Activated T-helper 1 cell treated with anti-CD3 and anti-CD28 coated beads, Interleukin-2, amount 50 U/mL, for 16 hours (primary cell): ENCODE measurements at regions not wholly inside any gene's neighbourhood (a gene's known extent, or its start where the extent isn't known, plus 50 kb on each side); places are given as distances from the start of the nearest gene placed in this dataset.
"Not testable (repeated sequence)": the region's sequence is repeated elsewhere in the genome, so short reads cannot be mapped to it uniquely, and the experiment has no call there.

Experiments
- DNase-seq, 2 donors: peaks; one replicate each; pipeline ENCODE4 v3.0.0-alpha.2; 2020; ENCODE audit warnings: low read depth in 1 of 2, low spot score in 1 of 2

DNA sequence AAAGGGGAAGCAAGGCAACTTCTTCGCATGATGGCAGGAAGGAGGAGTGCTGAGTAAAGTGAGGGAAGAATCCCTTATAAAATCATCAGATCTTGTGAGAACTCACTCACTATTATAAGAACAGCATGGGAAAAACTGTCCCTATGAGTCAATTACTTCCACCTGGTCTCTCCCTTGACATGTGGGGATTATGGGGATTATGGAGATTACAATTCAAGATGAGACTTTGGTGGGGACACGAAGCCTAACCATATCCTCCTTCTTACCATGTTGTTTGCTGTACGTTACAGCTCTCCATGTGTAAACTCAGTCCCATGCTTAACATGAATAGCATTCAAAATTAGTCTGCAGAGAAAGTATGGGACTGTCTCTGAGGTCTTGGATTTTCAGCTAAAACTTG, 1096.8 kb upstream of the ACVR2A start:
- DNase-seq: no peak

DNA sequence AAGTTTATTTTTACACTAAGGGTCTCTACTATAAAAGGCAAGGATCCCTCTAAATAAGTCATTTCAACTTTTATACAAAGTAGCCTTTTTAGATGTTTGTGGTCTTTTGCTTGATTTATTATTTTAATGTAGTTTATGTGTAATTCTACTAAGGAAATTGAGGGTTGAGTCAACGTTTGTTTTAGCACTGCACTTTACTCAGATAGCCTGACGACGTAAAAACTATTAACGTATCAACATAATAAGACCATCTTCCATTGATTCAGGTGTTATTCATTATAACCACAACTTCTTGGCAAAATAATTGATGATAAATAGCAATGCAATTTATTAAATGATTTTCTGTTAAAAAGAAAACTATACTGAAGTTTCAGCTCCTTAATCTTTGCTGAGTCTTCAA, 1103.6 kb upstream of the ACVR2A start:
- DNase-seq: no peak

DNA sequence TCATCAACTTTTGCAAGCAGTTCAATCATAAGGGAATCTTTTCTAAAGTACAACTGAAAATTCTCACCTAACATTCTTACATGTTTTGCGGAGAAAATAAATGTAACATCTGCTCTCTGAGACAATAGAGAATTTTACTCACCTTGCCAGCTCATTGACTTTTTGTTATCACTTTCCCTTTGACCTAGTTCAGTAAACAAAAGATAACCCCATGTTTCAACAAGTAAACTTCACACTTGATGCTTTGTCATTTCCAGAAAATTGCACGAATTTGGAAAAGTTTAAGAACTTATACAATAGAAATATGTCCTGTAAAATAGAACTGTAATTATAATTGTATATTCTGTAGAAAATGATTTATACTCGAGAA, 1110.0 kb upstream of the ACVR2A start:
- no peak for DNase-seq

DNA sequence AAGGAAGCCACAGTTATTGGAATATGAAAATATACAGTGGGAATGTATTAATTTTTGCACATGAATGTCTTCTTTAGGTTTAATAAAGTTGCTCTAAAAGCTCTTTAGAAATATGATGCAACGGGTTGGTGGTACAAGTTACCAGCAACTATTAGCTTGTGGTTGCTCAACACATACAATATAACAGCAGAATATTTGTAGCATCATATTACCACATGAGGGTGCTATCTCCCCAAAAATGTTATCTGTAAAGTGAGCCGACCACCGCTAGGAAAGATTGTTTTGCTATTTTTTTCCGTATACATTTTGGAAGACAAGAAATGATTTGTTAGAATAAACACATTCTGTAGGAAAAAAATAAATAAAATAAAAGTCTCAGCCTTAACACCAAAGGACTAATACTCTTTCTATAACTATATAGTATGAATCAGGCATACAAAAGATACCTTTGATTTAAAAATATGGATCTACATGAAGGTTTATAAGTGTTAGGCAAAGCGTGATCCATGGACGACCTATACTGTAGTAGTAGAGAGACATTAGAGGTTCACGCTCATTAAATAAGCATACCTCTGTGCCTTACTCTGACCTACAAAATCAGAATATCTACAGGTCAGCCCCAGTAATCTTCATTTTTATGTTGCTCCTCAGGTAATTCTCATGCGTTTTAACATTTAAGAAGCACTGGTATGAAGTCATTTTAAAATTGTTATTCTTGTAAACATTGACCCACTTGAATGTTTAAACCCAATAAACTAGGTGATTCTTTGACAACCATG, 1110.6 kb upstream of the ACVR2A start:
- DNase-seq: no peak

DNA sequence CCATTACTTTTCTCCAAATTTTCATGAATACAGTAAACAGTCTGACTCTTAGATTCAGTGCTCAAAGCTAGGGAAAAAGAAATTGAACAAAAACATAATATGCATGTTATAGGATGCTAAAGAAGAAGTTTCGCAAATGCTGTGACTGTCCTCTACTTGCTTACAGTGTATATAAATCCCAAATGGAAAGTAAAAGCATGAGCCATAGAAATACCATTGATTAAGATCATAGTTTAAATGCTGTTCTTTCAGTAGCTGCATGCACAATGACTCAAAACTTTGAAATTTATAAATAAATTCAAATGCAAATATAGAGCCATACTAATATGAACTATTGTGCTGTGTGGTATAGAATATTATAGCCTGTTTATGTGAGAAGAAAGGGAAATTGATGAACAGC, 1113.9 kb upstream of the ACVR2A start:
- DNase-seq: no peak

DNA sequence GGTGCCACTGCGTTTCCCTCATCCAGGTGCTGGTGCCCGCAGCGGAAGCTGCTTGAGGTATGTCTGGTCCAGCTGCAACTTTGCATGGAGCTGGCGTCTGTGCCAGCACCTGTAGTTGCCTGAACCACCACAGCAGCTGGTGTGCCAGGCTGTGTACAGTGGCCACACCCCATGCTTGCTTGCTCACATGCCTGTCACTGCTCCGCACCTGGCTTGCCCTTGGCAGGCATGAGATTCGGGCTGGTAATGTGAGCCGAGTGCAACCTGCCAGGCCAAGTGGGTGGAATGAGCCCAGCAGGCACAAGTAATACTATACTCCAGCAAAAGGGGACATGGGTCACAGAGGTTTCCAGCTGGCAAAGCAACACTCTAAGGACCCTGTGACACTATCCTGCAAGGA, 1123.3 kb upstream of the ACVR2A start:
- DNase-seq: no peak

DNA sequence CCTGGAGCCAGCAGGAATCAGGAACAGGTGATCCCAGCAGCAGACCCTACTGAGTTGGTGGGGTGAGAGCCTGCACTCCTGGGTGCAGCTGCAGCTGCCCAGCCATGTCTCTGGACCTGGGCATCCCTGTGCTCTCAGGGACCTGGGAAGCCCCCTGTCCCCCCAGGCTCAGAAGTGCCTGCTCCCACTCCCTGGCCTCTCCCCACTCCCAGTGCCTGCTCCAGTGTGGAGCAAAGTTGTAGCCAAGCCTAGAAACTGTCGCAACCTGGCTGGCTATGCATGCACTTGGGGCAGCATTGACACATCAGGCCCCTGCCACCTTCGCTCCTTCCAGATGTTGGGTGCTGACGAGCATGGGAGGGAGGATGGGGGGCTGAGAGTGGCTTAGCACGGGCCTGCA, 1124.7 kb upstream of the ACVR2A start:
- DNase-seq: no peak

DNA sequence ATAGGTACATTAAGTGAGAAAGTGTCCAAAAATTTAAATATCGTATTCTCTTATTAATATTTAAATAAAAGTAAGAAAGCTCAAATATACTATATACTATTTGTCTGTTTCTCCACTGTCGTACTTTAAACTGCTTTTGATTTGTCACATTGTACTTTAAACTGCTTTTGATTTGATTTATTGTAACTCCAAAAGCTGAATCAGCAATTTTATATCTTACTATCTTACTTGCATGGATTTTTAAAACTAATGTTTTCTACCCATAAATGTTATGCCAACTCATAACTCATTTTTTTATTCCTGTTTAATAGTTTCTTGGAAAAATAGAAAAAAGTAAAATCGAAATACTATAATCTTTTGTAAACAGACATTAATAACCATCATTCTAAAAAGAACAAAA, 1128.2 kb upstream of the ACVR2A start:
- DNase-seq: no peak

DNA sequence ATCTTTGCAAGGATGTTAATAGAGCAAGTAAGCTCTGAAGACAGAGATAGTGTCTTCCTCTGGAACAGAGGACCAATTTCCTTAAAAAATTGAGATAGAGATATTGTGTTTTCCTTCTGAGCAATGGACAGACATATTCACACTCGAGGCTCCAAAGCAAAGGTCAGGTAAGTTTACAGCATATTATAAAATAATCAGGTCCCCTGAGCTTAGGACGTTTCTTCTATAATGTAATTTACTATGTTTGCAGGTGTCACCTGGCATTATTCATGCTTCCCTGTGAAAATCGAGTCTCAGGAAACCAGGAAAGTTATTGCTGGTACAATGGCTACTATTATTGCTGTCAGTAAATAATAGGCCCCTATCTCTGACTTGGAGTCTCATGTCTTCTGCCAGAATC, 1135.8 kb upstream of the ACVR2A start:
- no peak for DNase-seq

DNA sequence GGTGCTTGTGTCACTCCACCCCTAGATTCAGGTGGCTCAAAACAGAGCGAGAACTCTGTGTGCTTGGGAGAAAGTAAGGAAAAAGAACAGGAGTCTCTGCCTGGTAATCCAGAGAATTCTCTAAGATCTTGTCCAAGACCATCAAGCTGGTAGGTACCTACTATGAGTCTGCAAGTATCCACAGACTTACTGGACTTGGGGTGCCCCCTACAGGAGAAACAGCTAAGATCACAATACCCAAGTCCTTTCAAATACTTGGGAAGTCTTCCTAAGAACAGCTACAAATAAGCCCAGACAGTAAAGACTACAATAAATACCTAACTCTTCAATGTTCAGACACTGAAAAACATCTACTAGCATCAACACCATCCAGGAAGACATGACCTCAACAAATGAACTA, 1143.6 kb upstream of the ACVR2A start:
- DNase-seq: no peak

DNA sequence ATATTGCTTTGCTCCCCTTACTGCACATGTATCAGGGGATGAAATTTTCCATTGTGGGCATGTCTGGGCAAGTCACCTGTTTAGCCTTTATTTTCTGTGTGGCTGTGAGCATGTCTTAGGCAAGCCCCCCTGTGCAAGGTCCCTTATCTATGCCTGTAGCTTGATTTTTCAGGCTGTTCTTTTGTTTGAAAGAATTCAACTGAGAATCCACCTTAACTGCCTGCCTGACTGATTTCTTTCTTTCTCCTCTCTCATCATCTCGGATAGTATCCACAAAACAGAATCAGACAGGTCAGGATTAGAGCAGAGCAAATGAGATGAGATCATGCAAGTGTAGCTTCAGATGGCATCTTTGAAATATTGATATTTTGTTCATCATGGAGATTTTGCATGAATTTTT, 1147.5 kb upstream of the ACVR2A start:
- no peak for DNase-seq

DNA sequence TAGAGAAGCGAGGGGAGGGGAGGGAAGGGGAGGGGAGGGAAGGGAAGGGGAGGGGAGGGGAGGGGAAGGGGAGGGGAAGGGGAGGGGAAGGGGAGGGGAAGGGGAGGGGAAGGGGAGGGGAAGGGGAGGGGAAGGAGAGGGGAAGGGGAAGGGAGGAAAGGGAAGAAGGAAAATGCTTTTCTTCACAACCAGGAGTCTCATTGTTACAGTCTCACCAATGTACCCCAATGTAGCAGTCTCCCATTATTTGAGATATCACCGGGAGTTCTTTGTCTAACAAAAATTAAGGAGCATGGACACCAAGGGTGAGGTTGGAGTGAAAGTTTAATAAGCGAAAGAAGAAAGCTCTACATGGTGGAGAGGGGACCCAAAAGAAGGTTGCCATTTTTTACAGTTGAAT, 1148.0 kb upstream of the ACVR2A start:
- not testable (repeated sequence) for DNase-seq

DNA sequence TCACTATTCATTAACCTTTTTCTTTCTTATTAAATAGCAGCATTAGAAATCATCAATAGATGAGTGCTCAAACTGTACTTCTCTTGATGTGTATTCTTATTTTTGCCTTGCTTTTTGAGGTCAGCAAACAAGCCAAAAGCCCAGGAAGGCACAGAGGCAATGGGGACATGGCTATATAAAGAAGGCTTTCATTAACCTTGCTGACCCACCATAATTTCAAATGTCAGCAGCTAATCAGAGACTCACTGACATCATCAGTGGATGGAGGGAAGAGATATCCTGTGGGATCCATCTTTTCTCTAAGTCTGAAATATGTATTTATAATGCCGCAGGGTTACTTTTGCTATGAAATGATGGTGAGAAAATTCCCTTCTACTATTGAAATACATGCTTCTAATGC, 1162.8 kb upstream of the ACVR2A start:
- no peak for DNase-seq

DNA sequence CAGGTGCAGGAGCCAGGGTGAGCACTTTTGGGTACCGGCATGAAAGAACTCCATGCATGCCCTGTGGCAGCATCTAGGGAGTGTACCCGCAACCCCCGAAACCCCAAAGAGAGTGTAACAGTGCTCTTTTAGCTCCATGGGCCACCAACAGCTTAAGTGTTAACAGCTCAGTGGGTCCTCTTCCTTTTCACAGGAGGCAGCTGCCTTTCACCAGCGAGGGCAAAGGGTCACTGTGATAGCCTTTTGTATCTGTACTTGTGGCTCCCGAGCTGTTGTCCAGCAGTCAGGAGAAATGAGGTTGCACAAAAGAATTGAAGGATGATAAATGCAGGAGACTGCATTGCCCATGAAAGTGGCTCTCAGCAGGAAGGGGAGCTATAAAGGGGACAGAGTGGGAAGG, 1166.3 kb upstream of the ACVR2A start:
- no peak for DNase-seq

DNA sequence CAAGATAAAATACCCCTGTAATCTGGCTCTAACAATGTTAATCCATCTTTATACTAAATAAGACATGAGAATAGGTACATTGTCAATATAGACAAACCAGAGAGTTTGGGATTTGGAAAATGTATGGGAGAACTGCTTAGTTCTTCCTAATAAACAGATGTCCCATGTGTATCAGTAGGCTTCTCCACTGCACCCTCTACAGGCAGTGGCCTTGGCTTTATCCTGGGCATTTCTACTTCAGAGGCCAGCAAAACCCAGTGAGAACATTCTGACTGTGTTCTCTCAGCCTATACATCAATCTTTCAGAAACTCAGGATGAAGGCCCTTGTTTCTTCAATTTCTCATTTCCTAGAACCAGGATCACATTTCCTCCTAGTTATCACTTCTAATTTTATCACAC, 1167.5 kb upstream of the ACVR2A start:
- no peak for DNase-seq

DNA sequence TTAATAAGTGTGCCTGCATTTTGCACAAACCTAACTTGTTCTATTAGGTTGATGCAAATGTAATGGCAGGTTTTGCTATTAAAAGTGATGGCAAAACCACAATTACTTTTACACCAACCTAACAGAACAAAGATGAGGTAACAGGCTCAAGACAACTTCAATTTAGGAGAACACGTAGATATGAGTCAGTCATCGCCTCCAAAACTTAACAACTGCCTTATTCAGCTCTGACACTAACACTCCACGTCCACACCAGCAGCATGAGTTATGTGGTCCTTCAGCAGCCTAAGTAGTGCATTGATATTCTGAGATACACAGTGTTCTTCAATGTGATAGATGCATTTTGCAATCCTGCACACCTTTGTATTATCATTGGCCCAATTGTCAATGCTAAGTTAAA, 1175.1 kb upstream of the ACVR2A start:
- DNase-seq: no peak

DNA sequence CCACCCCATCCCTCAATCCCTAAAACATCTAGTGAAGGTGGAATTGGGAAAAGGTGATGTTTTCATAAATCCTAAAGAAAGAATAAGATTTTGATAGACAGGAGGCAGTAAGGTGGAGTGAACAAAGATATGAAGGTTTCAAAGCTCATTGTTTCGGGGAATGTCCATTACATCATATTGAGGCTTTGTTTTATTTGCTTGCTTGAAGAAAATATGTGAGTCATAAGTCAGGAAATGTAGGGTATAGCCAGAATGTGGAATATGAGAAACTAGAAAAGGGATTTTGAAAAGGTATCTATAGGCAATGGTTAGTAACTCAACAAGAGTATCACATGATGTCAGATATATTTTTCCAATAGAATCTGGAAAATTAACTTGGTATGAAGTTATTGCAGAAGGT, 1178.5 kb upstream of the ACVR2A start:
- DNase-seq: no peak

DNA sequence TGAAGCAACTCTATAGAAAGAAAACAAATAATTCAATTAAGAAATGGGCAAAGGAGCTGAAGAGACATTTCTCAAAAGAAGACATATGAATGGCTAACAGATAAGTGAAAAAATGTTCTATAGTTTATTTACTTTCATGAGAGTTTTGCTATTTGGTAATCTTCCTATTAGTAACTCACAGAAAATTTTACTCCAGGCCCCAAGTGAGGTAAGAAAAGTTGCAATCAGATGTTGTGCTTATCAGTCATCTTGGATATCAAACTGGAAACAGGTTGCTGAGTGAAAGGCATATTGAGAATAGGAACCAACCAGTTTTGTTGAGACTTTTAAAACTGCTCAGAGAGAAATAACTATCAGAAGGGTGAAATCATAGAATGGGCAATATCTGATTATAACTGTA, 1179.0 kb upstream of the ACVR2A start:
- DNase-seq: no peak

DNA sequence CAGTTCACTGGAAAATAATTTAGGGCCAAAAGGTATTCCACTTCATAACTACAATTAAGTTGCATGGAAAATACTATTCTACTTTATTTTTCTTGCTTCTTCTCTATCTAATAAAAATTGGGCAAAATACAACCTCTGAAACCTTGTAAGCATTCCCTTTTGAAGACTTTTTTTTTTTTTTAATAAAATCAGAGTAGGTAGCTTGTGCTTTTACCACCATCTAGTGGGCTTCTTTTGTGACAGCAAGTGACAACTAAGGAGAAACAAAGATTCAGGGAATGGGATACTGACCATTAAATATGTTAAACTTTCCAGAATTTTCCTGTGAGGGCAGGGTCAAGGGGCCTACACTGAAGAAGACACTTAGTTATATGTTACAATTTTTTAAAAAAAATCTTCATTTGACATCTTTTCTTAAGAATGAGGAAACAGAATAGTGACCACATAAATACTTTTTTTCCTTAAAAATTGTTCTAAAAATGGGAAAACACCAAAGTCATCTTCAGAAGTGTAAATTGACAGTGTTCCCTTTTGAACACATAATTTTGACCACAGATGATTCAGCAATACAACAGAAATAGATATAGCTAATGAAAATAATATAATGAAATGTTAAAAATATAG, 1183.2 kb upstream of the ACVR2A start:
- no peak for DNase-seq

DNA sequence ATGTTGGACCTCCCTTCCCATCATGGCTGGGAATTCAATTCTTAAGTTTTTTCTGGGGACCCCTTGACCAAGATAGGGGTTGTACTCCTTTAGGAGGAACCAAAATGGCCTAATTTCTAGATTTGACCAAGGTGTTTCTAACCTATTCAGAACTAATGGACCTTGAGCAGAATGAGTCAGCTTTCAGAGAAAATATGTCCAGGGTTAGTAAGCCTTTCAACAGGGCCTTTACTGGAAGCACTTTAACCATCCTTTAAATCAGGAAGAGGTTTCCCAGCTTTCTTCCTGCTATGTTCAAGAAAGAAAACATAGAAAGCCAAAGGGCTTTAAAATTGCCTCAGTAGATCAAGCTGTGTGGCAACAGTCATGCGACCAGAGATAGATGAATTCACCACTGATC, 1184.9 kb upstream of the ACVR2A start:
- DNase-seq: no peak

DNA sequence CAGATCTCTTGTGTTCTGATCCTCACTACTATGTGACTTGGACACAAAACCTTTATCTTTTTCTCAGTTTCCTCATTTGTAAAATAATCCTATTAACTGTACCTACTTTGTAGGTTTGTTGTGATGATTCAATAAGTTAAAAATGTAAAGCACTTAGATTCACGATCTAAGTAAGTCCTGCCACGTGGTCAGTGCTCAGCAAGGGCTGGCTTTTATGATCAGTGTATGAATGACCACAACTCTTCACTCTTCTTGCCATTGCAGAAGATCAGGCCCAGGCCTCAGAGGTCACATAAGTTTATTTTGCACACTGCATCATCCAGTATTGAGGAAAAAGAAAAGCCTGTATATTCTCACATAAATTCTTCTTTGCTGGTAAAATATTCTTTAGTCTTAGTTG, 1192.5 kb upstream of the ACVR2A start:
- no peak for DNase-seq

DNA sequence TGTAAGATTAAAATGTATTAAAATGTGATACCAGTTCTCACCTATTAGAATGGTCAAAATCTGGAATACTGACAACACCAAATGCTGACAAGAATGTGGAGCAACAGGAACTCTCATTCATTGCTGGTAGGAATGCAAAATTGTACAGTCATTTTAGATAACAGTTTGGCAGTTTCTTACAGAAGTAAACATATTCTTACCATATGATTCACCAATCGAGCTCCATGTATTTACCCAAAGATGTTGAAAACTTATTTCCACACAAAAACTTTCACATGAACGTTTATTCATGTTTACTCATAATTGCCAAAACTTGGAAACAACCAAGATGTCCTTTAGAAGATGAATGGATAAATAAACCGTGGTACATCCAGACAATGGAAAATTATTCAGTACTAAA, 1193.5 kb upstream of the ACVR2A start:
- DNase-seq: no peak

DNA sequence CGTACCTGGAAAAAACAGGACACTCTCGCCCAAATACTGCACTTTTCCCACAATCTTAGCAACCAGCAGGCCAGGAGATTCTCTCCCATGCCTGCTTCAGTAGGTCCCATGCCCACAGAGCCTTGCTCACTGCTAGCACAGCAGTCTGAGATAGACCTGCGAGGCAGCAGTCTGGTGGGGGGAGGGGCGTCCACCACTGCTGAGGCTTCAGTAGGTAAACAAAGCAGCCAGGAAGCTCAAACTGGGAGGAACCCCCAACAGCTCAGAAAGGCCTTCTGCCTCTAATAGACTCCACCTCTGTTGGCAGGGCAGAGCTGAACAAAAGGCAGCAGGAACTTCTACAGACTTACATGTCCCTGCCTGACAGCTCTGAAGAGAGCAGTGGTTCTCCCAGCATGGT, 1202.8 kb upstream of the ACVR2A start:
- no peak for DNase-seq
